Kidney capillary endothelial cell (primary cell): ENCODE measurements at regions not wholly inside any gene's neighbourhood (a gene's known extent, or its start where the extent isn't known, plus 50 kb on each side); places are given as distances from the start of the nearest gene placed in this dataset.

ENCODE experiments used
- DNase-seq: peaks from one replicate; pipeline ENCODE4 v3.0.0-alpha.2; 2018; ENCODE audit warnings: low spot score

DNA sequence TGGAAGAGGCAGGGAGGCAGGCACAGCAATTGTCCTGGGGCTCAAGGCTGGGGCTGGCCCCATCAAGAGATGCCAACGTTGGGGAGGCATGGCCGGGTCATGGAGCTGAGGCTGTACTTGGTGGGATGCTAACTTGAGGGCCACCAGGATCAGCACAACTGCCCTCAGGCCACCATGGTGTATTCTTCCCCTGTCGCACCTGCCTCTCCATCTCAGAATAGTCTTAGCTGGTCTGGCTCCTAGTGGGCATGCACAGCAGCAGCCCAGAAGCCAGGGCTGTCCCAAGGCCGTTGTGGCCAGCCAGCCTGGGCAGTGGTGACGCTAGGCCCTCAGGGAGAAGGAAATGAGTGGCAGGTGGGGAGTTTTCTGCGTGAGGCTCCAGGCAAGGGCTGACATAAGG, 91.3 kb downstream of the DHCR7 start:
- no peak for DNase-seq

DNA sequence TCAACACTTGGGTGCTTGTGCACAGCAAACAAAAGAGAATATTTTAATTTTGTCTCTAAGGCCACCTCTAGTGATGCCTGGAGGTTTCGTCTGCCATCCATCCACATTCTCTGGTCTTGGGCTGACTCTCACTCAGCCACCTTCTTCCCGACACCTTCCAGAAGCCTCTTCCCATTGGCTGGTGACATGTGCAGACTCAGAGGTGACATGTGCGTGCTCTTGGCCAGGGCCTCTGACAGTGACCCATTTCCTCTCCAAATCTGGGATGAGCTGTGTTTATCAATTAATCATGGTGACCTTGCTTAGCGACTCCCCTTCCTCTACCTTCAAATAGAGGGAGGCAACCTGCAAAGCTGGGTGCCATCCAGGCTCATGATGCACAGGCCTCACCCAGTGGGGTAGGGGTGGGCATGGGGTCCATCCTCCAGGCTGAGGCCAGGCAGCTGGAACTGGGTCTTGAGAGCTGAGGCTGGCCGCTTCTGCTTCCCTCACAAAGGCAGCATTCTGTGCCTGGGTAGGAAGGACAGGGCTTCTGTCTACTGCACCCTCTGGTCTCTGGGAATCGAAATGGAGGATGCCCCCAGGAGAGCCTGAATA, 91.8 kb downstream of the DHCR7 start:
- DNase-seq = no peak

DNA sequence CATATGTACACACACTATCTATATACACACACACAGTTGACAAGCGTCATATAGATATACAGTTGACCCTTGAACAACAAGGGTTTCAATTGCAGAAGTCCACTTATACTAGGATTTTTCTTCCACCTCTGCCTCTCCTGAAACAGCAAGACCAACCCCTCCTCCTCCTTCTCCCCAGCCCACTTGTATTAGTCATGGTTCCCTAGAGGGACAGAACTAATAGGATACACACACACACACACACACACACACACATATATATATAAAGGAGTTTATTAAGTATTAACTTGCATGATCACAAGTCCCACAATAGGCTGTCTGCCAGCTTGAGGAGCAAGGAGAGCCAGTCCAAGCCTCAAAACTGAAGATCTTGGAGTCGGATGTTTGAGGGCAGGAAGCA, 92.9 kb downstream of the DHCR7 start:
- no peak for DNase-seq

DNA sequence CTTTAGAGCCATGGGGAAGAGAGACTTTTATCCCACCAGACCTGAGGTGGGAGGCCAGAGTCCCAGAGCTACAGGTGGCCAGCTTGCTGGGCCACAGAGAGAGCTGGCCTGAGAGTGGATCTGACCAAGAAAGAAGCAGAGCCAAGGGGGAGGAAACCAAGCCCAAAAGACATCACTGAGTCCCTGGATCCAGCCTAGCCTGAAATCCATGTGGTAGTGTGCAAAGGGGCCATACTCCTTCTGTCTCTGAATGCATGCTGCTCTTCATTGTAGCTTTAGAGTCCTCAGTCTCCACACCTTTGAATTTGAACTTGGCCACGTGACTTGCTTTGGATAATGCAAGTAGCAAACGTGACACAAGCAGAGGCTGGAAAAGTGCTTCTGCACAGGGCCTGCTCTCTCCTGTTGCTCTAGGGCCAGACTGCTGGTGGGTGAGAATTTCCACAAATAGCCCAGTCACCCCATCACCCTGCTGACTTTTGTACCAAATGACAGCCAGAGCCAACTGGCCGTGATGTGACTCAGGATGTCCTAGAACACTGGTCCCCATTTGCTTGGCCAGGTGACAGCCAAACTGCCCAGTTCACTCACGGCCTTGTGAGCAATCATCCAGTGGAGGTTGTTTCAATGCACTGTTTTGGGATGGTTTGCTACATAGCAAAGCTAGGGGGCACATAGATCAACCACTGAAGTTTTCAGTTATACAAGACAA, 93.6 kb downstream of the DHCR7 start:
- DNase-seq = no peak

DNA sequence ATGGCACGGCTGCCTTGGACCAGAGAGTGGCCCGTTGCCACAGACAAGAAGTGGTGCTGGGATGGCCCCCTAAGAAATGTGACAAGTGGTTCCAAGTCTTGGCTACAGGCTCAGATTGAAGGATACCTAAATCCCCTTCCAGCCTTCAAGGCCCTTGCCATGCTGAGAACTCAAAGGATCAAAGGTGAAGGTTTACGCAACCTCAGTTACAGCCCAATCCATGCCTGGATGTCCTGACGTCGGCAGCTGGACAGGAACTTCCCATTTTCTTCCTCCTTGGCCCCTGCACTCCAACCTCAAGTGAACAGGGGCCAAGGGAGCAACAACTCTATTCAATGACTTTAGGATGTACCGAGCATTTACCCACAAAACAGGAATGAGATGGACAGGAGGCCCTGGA, 95.4 kb downstream of the DHCR7 start:
- no peak for DNase-seq

DNA sequence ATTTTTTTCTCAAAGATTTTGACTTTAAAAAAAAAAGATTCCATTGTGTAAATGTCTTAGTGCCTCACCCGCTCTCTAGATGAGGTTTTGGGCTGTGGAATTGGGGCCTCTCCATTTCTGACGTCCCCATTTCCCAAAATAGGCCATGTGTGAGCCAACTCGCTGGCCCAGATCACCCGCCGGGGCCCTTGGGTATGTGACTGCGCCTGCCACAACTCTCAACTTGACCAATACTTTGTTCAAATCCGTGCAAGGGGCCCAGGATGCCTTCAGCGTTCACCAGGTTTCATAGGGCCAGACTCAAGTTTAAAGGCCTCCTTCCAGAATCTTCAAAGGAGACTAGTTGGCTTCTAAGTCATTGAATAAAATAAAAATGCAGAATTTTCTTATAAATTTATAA, 96.0 kb downstream of the DHCR7 start:
- DNase-seq = no peak

DNA sequence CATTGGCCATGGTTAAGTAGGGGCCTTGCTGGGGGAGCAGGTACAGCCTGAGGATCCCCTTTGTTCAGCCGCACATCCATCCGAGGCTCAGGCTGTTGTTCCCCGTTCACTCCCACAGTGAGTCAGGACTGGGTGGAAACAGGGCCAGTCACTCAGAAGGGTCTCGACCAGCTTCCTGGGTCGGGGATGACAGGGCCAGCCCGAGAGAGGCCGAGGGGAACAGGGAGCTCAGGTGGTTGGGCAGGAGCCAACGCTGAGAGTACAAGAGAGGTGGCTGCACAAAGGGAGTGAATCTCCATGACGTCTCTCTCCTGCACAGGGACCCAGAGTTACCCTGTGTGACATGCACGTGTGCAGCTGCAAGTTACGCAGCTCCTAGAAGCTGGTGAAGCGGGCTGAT, 97.2 kb upstream of the SHANK2 start:
- DNase-seq = no peak

DNA sequence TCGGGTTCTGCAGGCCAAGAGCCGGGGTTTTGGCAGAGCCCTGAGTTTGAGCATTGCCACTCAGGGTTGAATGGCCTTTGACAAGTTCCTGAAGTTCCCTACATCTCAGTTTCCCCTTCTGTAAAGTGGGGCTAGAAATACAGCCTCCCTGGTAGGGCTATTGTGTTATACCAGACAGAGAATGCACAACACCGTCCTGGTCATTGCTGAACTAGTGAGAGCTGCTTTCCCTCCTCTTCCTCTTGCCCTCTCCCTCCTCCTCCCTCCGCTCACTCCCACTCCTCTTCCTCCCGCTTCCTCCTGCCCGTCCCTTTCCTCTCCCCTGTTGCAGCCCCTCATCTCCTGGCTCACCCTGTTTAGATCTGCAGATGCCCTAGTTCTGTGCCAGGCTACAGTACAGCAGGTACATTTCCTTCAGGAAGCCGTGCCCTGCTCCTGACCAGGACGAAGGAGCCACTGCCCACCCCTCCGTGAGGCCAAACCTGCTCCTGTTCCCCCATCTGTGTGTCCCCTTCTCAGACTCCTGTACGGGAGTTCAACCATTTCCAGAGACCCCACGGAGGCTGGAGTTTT, 91.5 kb upstream of the SHANK2 start:
- no peak for DNase-seq

DNA sequence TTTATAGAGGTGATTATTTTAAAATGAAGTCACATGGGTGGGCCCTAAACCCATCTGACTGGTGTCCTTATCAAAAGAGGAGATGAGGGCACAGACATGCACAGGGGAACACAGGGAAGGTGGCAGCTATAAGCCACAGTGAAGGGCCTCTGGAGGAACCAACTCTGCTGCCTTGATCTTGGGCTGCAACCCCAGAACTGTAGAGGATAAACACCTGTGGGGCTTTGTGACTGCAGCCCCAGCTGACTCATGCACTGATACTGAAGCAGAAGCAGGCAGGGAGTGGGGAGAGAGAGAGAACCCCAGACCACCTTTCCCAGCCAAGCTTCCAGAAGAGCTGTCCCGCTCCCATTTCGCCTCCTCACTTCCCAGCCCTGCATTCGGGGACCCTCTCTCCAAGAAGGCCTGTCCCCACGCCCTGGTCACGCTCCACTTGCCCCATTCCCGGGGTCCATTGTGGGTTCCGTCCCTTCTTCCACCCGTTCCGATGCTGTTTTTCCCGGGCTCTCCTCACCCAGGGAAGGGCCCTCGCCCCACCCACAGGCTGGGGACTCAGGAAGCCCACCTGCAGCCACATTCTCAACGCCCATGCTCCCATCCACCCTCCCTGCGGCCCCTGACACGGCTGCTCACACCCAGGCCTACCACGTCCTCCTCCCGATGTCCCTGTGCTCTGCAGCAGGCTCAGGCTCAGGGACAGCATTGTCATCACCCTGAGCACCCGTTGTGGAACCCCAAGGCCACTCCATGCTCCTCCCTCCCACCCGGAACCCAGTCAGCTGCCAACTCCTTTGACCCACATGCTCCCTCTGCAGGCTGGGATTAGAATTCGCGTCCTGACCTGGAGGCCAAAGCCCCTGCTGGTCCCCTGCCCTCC, 90.8 kb upstream of the SHANK2 start:
- peak; percentile 16 for DNase-seq

DNA sequence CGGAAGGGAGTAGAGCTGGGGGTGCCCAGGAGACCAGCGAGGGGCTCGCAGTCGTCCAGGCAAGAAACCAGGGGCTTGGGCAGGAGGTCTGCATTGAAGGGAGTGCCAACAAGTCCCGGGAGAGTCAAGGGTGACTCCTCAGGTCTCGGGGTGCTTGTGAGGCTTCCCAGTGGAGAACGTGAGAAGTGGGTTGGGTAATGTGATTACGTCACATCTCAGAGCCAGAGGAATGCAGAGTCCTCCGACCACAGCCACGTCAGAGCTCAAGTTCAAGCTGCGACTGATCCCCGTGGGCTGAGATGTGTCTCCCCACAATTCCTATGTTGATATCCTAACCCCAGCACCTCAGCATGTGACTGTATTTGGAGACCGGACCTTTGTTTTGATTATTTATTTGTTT, 89.7 kb upstream of the SHANK2 start:
- no peak for DNase-seq

DNA sequence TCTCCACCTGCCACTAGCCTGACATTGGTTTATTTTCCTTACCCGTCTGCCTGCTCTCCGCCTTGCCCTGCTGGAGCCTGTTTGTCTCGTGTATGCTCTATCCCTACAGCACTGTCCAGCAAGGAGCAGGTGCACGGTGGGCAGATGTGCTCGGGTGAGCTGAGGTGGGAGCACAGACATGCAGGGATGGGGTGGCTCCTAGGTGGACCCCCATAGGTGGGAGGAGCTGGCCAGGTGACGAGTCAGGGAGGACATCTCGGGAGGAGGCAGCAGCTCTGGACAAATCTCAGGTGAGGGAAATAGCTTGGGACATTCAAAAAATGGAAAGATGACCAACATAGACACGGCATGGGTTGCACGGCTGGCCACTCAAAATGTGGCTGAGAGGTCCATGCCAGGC, 89.2 kb upstream of the SHANK2 start:
- DNase-seq = no peak

DNA sequence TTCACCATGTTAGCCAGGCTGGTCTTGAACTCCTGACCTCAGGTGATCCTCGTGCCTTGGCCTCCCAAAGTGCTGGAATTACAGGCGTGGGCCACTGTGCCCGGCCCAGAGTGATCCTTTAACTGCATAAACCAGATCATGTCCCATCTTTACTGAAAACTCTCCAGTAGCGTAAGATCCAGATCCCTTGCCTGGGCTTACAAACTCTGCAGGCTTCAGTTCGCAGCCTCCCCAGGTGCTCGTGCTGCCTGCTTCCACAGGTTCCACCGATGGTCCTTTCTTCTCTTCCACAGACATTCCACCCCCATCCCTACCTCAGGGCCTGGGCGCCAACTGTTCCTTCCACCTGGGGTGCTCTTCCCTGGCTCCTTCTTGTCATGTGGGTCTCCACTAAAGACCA, 88.8 kb upstream of the SHANK2 start:
- DNase-seq = no peak

DNA sequence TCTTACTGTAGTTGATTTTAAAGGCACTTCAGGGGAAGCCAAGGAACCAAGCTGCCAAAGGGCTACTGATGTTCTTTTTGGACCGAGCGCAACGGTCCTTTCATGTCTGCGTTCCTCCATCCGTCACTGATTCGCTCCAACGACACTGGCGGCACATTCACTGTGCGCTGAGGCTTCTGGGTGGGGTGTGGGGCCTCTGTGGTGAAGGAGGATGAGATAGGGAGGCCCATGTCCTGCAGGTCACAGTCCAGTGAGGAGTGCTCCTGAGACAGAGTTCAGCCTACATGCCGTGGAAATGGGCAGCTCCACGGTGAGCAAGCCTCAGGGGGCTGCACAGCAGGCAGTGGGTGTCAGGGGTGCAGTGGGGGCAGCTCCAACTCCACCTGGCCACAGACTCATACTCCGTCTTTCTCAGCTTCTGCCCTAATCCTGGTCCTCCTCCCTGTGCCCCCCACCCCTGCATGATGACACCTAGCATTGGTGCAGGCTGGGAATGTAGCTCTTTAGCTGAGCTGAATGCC, 87.8 kb upstream of the SHANK2 start:
- no peak for DNase-seq

DNA sequence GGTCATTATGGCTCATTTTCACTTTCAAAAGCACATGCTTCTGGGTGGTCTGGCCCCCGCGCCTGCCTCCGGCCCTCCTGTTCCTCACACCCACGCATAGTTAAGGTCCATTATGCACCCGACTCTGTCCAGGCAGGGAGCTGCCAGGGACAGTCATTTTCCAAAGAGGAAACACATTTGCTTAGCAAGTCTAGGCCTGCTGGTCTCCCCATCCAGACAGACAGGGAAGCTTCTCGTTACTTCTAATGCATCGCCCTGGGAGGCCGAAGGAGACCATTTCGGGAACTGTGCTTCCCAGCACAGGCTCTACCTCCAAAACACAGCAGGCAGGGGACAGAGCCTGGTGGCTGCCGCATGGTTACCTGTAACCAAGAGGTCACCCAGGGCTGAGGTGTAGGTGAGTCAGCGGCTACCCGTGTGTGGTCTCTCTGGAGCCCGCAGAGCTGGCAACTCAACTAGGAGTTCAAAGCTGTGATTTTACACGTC, 87.1 kb upstream of the SHANK2 start:
- DNase-seq = no peak

DNA sequence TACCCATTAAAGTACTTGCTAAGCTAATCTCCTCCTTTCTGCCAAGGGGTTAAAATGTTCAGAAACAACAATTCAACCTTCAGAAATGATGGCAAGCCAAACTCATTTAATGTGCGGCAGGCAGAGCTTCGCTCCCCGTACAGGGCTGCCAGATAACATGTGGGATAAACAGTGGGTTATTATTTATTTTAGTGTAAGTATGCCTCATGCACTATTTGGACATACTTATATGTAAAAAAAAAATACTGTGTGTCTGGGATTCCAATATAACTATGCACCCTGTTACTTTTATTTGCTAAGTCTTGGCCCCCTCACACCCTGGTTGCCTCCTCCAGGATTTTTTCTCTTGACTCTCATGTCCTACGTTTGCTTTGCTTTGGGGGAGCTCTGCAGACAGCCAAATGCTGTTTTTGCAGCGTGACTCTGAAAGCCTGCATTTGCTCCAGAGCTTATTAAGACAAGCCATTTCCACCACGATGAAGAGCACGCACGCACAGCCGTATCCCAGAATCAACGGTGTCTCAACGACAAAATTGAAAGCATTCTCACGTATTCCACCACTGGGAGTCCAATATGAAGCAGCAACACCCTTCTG, 86.5 kb upstream of the SHANK2 start:
- no peak for DNase-seq

DNA sequence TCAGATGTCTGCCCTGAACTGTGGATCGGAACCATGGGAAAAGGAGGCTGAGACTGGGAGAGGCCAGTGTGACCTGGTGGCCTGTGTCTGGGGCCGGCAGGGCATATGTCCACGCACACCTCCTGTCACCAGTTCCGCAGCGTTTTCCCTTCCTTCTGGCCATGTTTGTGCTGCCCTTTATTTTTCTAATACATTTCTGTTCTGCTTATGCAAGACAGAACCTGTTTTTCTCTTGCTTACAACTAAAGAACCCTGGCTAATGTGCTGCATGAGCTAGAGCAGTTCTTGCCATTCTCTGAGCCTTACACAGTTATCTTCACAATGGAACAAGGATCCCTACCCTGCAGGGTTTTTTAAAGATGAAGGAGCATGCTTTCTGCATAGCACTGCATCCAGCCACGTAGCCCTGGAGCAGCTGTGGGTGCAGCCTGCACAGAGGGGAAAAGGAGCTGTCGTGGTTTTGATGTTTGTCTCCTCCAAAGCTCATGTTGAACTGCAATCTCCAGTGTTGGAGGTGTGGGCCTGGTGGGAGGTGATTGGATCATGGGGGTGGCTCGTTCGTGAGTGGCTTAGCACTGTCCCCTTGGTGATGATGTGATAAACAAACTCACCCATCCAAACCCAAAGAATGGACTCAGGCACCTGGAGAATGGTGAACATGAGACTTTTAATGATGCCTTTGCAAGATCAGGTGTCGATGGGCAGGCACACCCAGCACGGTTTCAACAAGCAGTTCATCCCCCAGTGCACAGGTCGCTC, 84.8 kb upstream of the SHANK2 start:
- DNase-seq = no peak

DNA sequence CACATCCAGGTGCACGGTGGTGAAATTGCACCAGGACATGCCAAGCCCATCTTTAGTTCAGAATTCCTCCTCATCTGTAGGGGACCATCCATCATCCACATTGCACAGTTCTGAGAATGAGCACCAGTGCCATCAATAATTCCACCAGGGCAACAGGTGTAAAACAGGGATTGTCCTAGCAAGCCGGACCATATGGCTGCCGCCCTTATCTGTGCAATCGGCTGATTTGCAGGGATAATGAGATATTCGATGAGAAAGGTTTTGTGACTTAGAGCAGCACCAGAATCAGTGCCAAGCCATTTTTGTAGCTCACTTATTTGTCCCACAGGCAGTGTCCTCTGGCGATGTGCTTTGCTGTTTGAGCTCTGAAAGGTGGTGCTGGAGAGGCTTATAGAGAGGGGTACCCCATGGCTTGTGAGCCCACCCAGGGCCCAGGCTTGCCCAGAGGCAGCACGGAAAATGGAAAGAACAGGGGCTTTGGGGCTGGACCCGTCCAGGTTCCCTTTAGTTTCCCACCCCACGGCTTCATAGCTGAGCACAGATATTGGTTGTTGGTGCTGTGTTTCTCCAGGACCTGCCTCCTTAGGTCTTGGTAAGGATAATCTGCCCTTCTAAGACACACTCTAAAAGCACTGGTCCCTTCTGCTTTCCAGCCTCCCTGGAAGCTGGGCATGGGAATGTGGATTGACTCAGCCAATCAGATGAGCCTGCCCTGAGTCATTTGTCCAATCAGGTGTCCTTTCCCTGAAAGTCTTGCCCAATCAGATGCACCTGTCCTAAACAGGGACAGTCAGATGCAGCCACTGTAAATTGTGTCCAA, 84.0 kb upstream of the SHANK2 start:
- no peak for DNase-seq

DNA sequence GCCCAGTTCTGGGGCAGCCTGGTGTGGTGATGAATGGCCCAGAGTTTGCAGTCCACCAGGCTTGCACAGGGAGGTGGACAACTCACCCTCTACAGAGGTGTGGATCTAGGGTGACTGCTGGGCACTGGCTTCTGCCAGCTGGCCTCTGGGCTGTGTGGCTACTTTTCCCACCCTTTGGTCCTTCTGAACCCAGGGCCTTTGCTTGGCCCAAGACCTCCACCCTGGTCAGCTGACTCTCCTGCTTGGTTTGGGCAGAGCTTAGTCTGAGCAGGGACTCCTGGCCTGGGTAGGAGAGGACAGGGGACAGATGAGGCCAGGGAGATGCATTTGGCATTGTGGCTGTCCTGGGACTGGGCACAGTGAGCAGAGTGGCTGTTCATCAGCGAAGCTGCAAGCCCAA, 83.0 kb upstream of the SHANK2 start:
- no peak for DNase-seq

DNA sequence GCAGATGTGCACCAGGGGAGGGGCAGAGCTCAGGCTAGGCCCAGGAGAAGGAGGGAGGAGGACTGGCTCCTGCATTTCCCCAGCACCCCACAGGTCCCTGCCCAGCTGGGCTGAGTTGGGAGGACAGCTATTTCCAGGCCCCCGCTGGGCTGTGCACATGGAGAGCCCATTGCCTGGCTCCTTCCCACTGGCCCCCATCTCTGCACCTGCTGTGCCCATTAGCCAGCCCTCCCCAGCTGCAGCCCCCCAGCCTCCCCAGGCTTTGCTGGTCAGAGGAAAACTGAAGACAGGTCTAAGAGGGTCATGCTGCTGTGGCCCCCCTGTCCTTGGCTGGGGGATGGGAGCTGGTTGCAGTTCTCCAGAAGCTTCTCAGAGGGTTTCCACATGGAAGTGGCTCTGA, 81.8 kb upstream of the SHANK2 start:
- no peak for DNase-seq

DNA sequence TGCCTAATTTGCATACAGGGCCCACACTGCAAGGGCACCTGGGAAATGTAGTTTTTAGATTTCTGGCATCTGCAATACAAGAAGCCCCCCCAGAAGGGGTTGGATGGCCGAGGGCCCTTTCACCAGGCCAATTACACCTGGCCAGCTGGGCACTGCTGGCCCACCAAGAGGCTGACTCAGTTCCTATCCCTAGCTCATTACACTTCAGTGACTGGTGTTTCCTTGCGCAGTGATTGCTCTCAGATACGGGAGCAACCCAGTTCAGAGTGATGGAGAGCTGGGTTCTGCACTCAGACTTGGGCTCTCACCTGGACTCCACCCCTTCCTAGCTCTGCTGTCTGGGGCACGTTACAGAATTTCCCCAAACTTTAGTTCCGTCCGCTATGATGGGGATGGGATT, 81.1 kb upstream of the SHANK2 start:
- no peak for DNase-seq
